AG09319 (cell line): ENCODE measurements at regions not wholly inside any gene's neighbourhood (a gene's known extent, or its start where the extent isn't known, plus 50 kb on each side); places are given as distances from the start of the nearest gene placed in this dataset.

ENCODE experiments used
- DNase-seq: peaks from one replicate; pipeline ENCODE4 v3.0.0-alpha.2; 2010; ENCODE audit warnings: low read depth; ENCODE audit errors: extremely low read depth
- TF ChIP-seq, protein P1 (sequence below): IDR thresholded peaks from 2 replicates; pipeline ENCODE4 v1.5.1; 2011; ENCODE audit warnings: low read depth, mild to moderate bottlenecking, inconsistent platforms, low read length, moderate library complexity

DNA sequence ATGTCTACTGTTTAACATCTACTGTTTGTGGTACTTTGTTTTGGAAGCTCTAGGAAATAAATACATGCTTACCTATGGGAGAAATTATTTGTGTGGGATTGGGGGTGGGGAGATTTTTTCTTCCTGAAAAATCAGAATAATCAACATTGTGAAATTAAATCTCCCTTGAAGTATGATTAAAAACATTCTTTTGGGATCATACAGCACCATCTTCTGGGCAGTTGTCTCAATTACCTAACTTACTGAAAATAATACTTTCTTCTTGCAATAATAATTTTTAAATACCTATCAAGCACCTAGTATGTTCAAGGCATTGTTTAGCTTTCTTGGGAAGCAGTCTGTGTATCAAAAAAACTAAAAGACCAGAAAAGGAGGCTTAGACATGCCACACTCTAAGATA is 576.5 kb upstream of the ARGLU1 start:
- no peak for DNase-seq
- TF ChIP-seq, protein P1, sequence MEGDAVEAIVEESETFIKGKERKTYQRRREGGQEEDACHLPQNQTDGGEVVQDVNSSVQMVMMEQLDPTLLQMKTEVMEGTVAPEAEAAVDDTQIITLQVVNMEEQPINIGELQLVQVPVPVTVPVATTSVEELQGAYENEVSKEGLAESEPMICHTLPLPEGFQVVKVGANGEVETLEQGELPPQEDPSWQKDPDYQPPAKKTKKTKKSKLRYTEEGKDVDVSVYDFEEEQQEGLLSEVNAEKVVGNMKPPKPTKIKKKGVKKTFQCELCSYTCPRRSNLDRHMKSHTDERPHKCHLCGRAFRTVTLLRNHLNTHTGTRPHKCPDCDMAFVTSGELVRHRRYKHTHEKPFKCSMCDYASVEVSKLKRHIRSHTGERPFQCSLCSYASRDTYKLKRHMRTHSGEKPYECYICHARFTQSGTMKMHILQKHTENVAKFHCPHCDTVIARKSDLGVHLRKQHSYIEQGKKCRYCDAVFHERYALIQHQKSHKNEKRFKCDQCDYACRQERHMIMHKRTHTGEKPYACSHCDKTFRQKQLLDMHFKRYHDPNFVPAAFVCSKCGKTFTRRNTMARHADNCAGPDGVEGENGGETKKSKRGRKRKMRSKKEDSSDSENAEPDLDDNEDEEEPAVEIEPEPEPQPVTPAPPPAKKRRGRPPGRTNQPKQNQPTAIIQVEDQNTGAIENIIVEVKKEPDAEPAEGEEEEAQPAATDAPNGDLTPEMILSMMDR = no peak

DNA sequence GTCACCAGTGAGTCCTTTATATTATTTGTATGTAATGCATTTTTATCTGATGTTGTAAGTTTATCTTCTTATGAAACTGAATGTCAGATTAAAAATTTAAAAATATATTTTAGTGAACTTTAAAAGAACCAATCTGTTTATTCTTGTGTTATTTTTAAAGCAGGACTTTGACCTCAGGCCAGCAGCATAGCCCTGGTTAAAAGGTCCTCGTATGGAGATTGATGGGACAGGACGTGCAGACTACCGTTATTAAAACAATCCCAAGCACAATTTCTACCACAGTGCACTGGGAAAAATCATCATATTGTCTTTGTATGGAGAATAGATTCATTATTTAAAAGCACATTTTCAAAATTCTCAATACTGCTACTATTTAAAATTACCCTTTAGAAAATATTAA is 573.8 kb upstream of the ARGLU1 start:
- TF ChIP-seq, protein P1 = no peak
- DNase-seq = no peak

DNA sequence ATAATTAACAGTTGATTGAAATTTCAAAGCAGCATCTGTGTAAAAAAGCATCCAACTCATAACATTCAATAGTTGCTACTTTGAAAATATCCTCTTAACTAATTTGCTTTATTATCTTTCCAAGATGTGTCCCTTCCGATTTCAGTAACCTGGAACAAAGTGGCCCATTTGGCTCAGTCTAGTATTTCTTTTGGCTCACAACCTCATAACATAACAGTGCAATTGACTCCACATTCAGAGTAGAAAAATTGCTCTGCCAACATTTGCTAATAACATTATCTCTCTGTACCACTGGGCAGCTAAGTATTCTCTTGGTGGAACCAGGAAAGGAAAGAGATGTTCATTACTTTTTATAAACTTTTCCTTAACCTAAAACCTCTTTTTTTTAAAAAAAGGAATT is 571.1 kb upstream of the ARGLU1 start:
- DNase-seq = no peak
- TF ChIP-seq, protein P1 = no peak

DNA sequence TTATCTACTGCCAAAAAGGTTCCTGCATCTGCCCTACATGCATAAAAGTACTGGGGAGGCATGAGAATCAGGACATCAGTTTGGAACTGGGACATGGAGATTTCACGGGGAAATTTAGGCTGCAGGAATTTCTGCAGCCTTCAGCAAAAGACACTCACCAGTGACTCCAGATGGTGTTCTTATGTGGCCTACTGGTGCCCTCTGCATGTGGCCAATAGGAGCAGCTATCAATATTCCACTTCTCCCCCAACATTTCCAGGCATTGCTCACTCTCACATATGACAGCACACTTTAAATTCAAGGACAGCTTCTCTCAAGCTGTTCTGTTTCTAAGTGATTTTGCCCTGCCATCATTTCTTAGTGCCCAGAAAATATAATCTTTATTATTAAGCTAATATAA is 570.5 kb upstream of the ARGLU1 start:
- TF ChIP-seq, protein P1 = no peak
- DNase-seq = no peak

DNA sequence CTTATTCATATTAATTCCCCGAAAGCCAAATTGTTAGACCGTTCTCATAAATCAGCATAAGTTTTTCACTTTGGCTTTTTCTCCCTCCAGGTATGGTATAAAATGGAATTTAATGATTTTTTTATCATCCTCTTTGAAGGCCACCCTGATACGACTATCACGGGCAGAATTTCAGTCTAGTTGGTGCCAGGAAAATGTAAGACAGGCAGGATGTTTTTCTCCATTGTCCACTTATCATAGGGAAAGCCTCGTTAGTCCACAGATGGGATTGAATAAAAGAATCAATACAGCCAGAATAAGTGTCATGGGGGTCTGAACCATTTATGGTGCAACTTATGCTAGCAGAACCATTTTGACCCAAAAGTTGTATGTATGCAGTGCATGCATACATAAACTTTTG is 566.0 kb upstream of the ARGLU1 start:
- TF ChIP-seq, protein P1 = no peak
- DNase-seq = no peak

DNA sequence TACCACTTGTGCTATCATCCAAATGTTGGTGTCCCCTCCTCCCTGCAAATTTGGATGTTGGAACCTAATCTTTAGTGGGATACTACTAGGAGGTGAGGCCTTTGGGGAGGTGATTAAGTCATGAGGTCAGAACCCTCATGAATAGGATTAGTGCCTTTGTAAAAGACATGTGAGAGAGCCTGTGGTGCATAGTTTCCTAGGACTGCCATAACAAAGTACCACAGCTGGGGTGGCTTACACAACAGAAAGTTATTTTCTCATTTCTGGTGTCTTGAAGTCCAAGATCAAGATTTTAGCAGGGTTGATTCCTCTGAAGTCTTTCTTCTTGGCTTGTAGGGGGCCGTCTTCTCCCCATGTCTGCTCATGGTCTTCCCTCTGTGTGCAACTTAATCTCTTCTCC is 562.6 kb upstream of the ARGLU1 start:
- DNase-seq = no peak
- TF ChIP-seq, protein P1 = no peak

DNA sequence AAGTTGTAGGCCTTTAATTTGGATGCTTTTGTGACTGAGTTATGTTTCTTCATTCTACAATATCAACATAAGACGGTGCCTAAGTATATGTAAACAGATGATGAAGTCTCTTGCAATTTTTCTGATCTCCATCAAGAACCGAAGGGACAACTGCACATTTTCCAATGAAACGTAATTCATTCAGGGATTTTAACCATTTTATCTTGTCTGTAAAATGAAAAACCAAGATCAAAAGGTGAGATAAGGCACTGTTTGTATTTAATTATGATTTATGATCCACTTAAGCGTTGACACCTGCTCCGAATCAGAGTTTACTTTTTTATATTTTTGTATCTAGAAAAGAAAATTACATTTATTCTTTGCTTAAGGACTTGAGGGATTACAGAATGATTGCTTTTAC is 556.8 kb upstream of the ARGLU1 start:
- DNase-seq = no peak
- TF ChIP-seq, protein P1 = no peak
